ENCODE measurements at regions not wholly inside any gene's neighbourhood (a gene's known extent, or its start where the extent isn't known, plus 50 kb on each side); places are given as distances from the start of the nearest gene placed in this dataset.

DNA sequence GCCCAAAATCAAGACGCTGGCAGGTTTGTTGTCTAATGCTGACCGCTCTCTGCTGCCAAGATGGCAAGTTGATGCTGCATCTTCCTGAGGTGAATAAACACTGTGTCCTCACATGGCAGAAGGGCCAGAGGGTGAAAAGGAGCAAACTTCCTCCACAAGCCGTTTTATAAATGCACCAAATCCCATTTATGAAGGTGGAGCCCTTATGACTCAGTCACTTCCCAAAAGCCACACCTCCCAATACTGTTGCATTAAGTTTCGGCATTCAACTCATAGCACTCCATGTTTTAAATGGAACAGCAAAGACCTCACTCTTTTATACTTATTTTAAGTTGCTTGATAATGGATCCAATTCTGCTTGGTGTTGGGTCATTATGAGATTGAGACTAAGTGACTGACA lies 316.6 kb downstream of the RFPL4B start:
- no peak overlapping the region for H2AFZ ChIP-seq (ENCODE audit: low read depth, low read length, poor library complexity, severe bottlenecking)
- no peaks in the 10 kb centered on the region for H3K27me3 ChIP-seq (ENCODE audit: insufficient read depth, low read length)
- H3K27ac ChIP-seq (ENCODE audit: low read depth, low read length) = no peak overlapping the region
- POLR2A ChIA-PET = no interaction called here
- intact Hi-C loops (cut with micrococcal nuclease) = no loop called here
- no peak for DNase-seq (ENCODE audit: low read depth, low spot score)
- H3K9me3 ChIP-seq (ENCODE audit: control insufficient read depth in 1 of 2, insufficient read depth in 1 of 2, low read depth in 1 of 2, low read length in 2 of 2) = no peaks in the 10 kb centered on the region
- H4K20me1 ChIP-seq (ENCODE audit: insufficient read depth) = no peaks in the 10 kb centered on the region
- CTCF ChIA-PET = no interaction called here
- no peaks in the 10 kb centered on the region for H3K36me3 ChIP-seq (ENCODE audit: control insufficient read depth in 1 of 2, insufficient read depth in 2 of 2, low read length in 2 of 2)
- H3K4me2 ChIP-seq (ENCODE audit: low read length) = no peak overlapping the region
- no peaks in the 10 kb centered on the region for H3K79me2 ChIP-seq (ENCODE audit: insufficient read depth, low read length)
- ATAC-seq = no peak
- H3K4me3 ChIP-seq (replicated peaks in 1 of 2; ENCODE audit: low read depth in 1 of 2, low read length in 2 of 2) = no peak overlapping the region
- H3K9me2 ChIP-seq (ENCODE audit: insufficient read depth) = no peaks in the 10 kb centered on the region; the same call in 1 of the 2 replicates
- H3K9ac ChIP-seq (ENCODE audit: low read length) = no peak overlapping the region
- BruUV-seq (replicated peaks) = no TSS peak
- no peaks in the 10 kb centered on the region for H3K4me1 ChIP-seq (ENCODE audit: control insufficient read depth in 1 of 2, insufficient read depth in 2 of 2, low read length in 2 of 2)
- RAD21 ChIA-PET (ENCODE audit: low non-redundant PET in 1 of 2, low total read pairs in 2 of 2, uncharacterized antibody in 2 of 2, unreplicated experiment in 2 of 2) = no interaction called here
- TF ChIP-seq MAX (IDR thresholded peaks at IDR 0.05) (no peak), ZNF274 (IDR thresholded peaks at IDR 0.05; ENCODE audit: low read depth, low read length) (no peak), POLR2AphosphoS5 (IDR thresholded peaks at IDR 0.05; ENCODE audit: low read depth, low read length) (no peak), RAD21 (IDR thresholded peaks at IDR 0.05; ENCODE audit: low read depth) (no peak), POLR2A (IDR thresholded peaks at IDR 0.05; ENCODE audit: borderline replicate concordance, extremely low read depth, insufficient read depth, insufficient read length) (no peak)

GRCh38 chr6:112665114-112665513 lies 318.0 kb downstream of the RFPL4B start:
- BruUV-seq (replicated peaks) = no TSS peak
- Histone ChIP-seq H3K9me3 (ENCODE audit: control insufficient read depth in 1 of 2, insufficient read depth in 1 of 2, low read depth in 1 of 2, low read length in 2 of 2) (no peaks in the 10 kb centered on the region), H4K20me1 (ENCODE audit: insufficient read depth) (no peaks in the 10 kb centered on the region), H3K36me3 (ENCODE audit: control insufficient read depth in 1 of 2, insufficient read depth in 2 of 2, low read length in 2 of 2) (no peaks in the 10 kb centered on the region), H3K79me2 (ENCODE audit: insufficient read depth, low read length) (no peaks in the 10 kb centered on the region), H3K27ac (ENCODE audit: low read depth, low read length) (no peak overlapping the region), H3K27me3 (ENCODE audit: insufficient read depth, low read length) (no peaks in the 10 kb centered on the region), H3K4me3 (replicated peaks in 1 of 2; ENCODE audit: low read depth in 1 of 2, low read length in 2 of 2) (no peak overlapping the region), H3K4me2 (ENCODE audit: low read length) (no peak overlapping the region), H3K9me2 (ENCODE audit: insufficient read depth) (no peaks in the 10 kb centered on the region; the same call in 1 of the 2 replicates), H3K9ac (ENCODE audit: low read length) (no peak overlapping the region), H2AFZ (ENCODE audit: low read depth, low read length, poor library complexity, severe bottlenecking) (no peak overlapping the region), H3K4me1 (ENCODE audit: control insufficient read depth in 1 of 2, insufficient read depth in 2 of 2, low read length in 2 of 2) (no peaks in the 10 kb centered on the region)
- no peak for TF ChIP-seq EGR1 (IDR thresholded peaks at IDR 0.05; ENCODE audit: low read depth)
- no peak for TF ChIP-seq ELF1 (IDR thresholded peaks at IDR 0.05; ENCODE audit: borderline replicate concordance, low read depth)
- no peak for TF ChIP-seq EZH2 (IDR thresholded peaks at IDR 0.05)
- TF ChIP-seq SP1 (IDR thresholded peaks at IDR 0.05; ENCODE audit: low read depth) = no peak
- no peak for TF ChIP-seq YY1 (IDR thresholded peaks at IDR 0.05; ENCODE audit: extremely low read depth, insufficient replicate concordance, low read depth, low read length)
- TF ChIP-seq MAX (IDR thresholded peaks at IDR 0.05) = no peak
- no peak for TF ChIP-seq ZBTB33 (IDR thresholded peaks at IDR 0.05; ENCODE audit: extremely low read depth, insufficient replicate concordance, low read length)
- TF ChIP-seq CTCF (IDR thresholded peaks at IDR 0.05 in 2 of 3, conservative IDR thresholded peaks at IDR 0.05 in 1 of 3; ENCODE audit: borderline replicate concordance in 1 of 3, insufficient read depth in 1 of 3, low read depth in 2 of 3, low read length in 2 of 3) = no peak
- TF ChIP-seq JUND (IDR thresholded peaks at IDR 0.05) = no peak
- TF ChIP-seq SRF (IDR thresholded peaks at IDR 0.05; ENCODE audit: low read depth) = no peak
- TF ChIP-seq TCF7L2 (IDR thresholded peaks at IDR 0.05; ENCODE audit: borderline replicate concordance, extremely low read depth, insufficient read depth, insufficient read length) = no peak
- TF ChIP-seq POLR2AphosphoS5 (IDR thresholded peaks at IDR 0.05; ENCODE audit: low read depth, low read length) = no peak
- no peak for TF ChIP-seq ZFX (IDR thresholded peaks at IDR 0.05)
- TF ChIP-seq CBX3 (IDR thresholded peaks at IDR 0.05; ENCODE audit: low read depth) = no peak
- no peak for DNase-seq (ENCODE audit: low read depth, low spot score)
- CTCF ChIA-PET = no interaction called here
- RAD21 ChIA-PET (ENCODE audit: low non-redundant PET in 1 of 2, low total read pairs in 2 of 2, uncharacterized antibody in 2 of 2, unreplicated experiment in 2 of 2) = no interaction called here
- intact Hi-C loops (cut with micrococcal nuclease) = no loop called here
- no peak for ATAC-seq
- POLR2A ChIA-PET = no interaction called here
